HG02642 (cell line): ENCODE measurements at regions not wholly inside any gene's neighbourhood (a gene's known extent, or its start where the extent isn't known, plus 50 kb on each side); places are given as distances from the start of the nearest gene placed in this dataset.
"Not testable (repeated sequence)": the region's sequence is repeated elsewhere in the genome, so short reads cannot be mapped to it uniquely, and the experiment has no call there.

Experiments
- ATAC-seq: cut with Tn5 transposase; IDR thresholded peaks from one replicate; pipeline ENCODE4 v1.9.1; 2021; ENCODE audit warnings: mild to moderate bottlenecking; ENCODE audit not compliant: unreplicated experiment, poor library complexity

GRCh38 chr9:89942643-89943042, 337.8 kb downstream of the GADD45G start:
- ATAC-seq, result no peak

GRCh38 chr9:89943309-89943708, 338.5 kb downstream of the GADD45G start:
- no peak for ATAC-seq

- no peak for ATAC-seq
These were observed 338.9 kb downstream of the GADD45G start for GRCh38 chr9:89943728-89944127.

- ATAC-seq, result no peak
These were observed 340.3 kb downstream of the GADD45G start for GRCh38 chr9:89945133-89945532.

- no peak for ATAC-seq
These were observed 341.9 kb downstream of the GADD45G start for GRCh38 chr9:89946741-89947140.

- no peak for ATAC-seq
These were observed 344.3 kb downstream of the GADD45G start for GRCh38 chr9:89949111-89949510.

- no peak for ATAC-seq
These were observed 346.9 kb downstream of the GADD45G start for GRCh38 chr9:89951675-89952074.

- no peak for ATAC-seq
These were observed 347.6 kb downstream of the GADD45G start for GRCh38 chr9:89952401-89952800.

- ATAC-seq, result not testable (repeated sequence)
These were observed 348.5 kb downstream of the GADD45G start for GRCh38 chr9:89953263-89953662.

- ATAC-seq, result no peak
These were observed 349.2 kb downstream of the GADD45G start for GRCh38 chr9:89953824-89954615.

GRCh38 chr9:89955144-89955543, 350.3 kb downstream of the GADD45G start:
- no peak for ATAC-seq

- no peak for ATAC-seq
These were observed 350.8 kb downstream of the GADD45G start for GRCh38 chr9:89955626-89956025.

- no peak for ATAC-seq
These were observed 351.5 kb downstream of the GADD45G start for GRCh38 chr9:89956331-89956730.

GRCh38 chr9:89956907-89957306, 352.1 kb downstream of the GADD45G start:
- no peak for ATAC-seq

- ATAC-seq, result no peak
These were observed 353.3 kb downstream of the GADD45G start for GRCh38 chr9:89958086-89958485.

GRCh38 chr9:89961616-89962341, 357.0 kb downstream of the GADD45G start:
- no peak for ATAC-seq

GRCh38 chr9:89963280-89963679, 358.5 kb downstream of the GADD45G start:
- no peak for ATAC-seq

- no peak for ATAC-seq
These were observed 362.7 kb downstream of the GADD45G start for GRCh38 chr9:89967527-89967926.

- no peak for ATAC-seq
These were observed 364.4 kb downstream of the GADD45G start for GRCh38 chr9:89969156-89969675.

- no peak for ATAC-seq
These were observed 365.2 kb downstream of the GADD45G start for GRCh38 chr9:89969881-89970639.

- ATAC-seq, result no peak
These were observed 365.9 kb downstream of the GADD45G start for GRCh38 chr9:89970701-89971100.
